ENCODE measurements at regions not wholly inside any gene's neighbourhood (a gene's known extent, or its start where the extent isn't known, plus 50 kb on each side); places are given as distances from the start of the nearest gene placed in this dataset.

GRCh38 chr1:2874607-2875480 is 73.4 kb upstream of the TTC34 start:
- Histone ChIP-seq H3K14ac (ENCODE audit: insufficient read length) (no peak overlapping the region), H2BK12ac (ENCODE audit: low read depth, low read length) (no peak overlapping the region), H3K4me3 (ENCODE audit: extremely low read depth in 1 of 4, insufficient read depth in 2 of 4, low read depth in 3 of 4, low read length in 4 of 4) (no peak overlapping the region), H4K8ac (ENCODE audit: extremely low read depth, insufficient read depth, low read length) (no peak overlapping the region), H3K79me1 (ENCODE audit: low read depth, low read length) (no peaks in the 10 kb centered on the region), H3K18ac (ENCODE audit: extremely low read depth, low read length) (no peak overlapping the region), H2BK120ac (replicated peaks; ENCODE audit: low read depth, low read length) (no peak overlapping the region), H2BK20ac (ENCODE audit: low read length) (no peak overlapping the region), H3K4me2 (ENCODE audit: insufficient read depth in 1 of 2, low read depth in 2 of 2, low read length in 2 of 2) (no peak overlapping the region), H3K4me1 (replicated peaks in 1 of 4; ENCODE audit: control insufficient read depth in 3 of 4, insufficient read depth in 4 of 4, low read length in 3 of 4) (no peaks in the 10 kb centered on the region), H3K23ac (ENCODE audit: insufficient read length) (no peak overlapping the region), H4K91ac (replicated peaks; ENCODE audit: insufficient read length, low read length) (no peak overlapping the region), H2BK15ac (ENCODE audit: low read length) (no peak overlapping the region), H3K4ac (replicated peaks; ENCODE audit: insufficient read length, low read depth, low read length) (no peak overlapping the region), H3K9me3 (ENCODE audit: insufficient read depth in 2 of 2, low read depth in 1 of 2, low read length in 1 of 2) (peaks cover 78 to 96% of the 10 kb centered on the region in 2 experiments), H3K56ac (replicated peaks; ENCODE audit: insufficient read length, low read depth, low read length) (no peak overlapping the region), H3K9ac (replicated peaks in 1 of 4; ENCODE audit: extremely low read depth in 1 of 4, low read depth in 3 of 4, low read length in 3 of 4) (no peak overlapping the region), H3K27ac (ENCODE audit: low read depth, low read length) (no peak overlapping the region), H4K20me1 (replicated peaks in 1 of 2; ENCODE audit: control insufficient read depth in 1 of 2, insufficient read depth in 2 of 2, low read length in 2 of 2) (no peaks in the 10 kb centered on the region), H3K23me2 (ENCODE audit: low read depth, low read length) (no peaks in the 10 kb centered on the region), H3K36me3 (ENCODE audit: control insufficient read depth in 2 of 4, insufficient read depth in 4 of 4, low read length in 3 of 4) (no peaks in the 10 kb centered on the region), H2AK5ac (ENCODE audit: low read depth, low read length) (no peak overlapping the region), H2AFZ (ENCODE audit: low read length) (no peak overlapping the region), H2BK5ac (ENCODE audit: low read depth, low read length) (no peak overlapping the region), H4K5ac (ENCODE audit: insufficient read length, low read depth, low read length) (no peak overlapping the region), H3K27me3 (replicated peaks in 1 of 4; ENCODE audit: control insufficient read depth in 3 of 4, extremely low read depth in 1 of 4, insufficient read depth in 3 of 4, low read length in 3 of 4) (no peaks in the 10 kb centered on the region), H3K79me2 (ENCODE audit: control insufficient read depth in 1 of 2, insufficient read depth in 2 of 2, low read length in 2 of 2) (no peaks in the 10 kb centered on the region)
- ChIA-PET POLR2A (ENCODE audit: partially characterized antibody) (no interaction called here), CTCF (ENCODE audit: partially characterized antibody) (no interaction called here)
- FAIRE-seq (no peak), DNase-seq (ENCODE audit: low read depth in 1 of 2, low spot score in 2 of 2) (no peak)
- 91% methylated on average over 19 of the region's 30 CpGs; no CpG with 5 or more reads in 1 of the 2 experiments for WGBS, 2 experiments (ENCODE audit: extremely low coverage in 1 of 2, insufficient coverage in 1 of 2, insufficient read length in 1 of 2, insufficient replicate concordance in 2 of 2, low coverage in 1 of 2, low lambda C conversion rate in 2 of 2, missing lambda C conversion rate in 1 of 2)
- TF ChIP-seq ASH2L (IDR thresholded peaks at IDR 0.05; ENCODE audit: low read length) (no peak), JUN (IDR thresholded peaks at IDR 0.05; ENCODE audit: low read depth, low read length) (no peak), BRCA1 (IDR thresholded peaks at IDR 0.05; ENCODE audit: low read depth, low read length) (no peak), TEAD4 (IDR thresholded peaks at IDR 0.05; ENCODE audit: low read depth, low read length) (no peak), KDM4A (IDR thresholded peaks at IDR 0.05; ENCODE audit: low read depth, low read length, severe bottlenecking) (no peak), CHD1 (IDR thresholded peaks at IDR 0.05; ENCODE audit: low read depth, low read length) (no peak), EZH2 (IDR thresholded peaks at IDR 0.05; ENCODE audit: low read depth, low read length, severe bottlenecking) (no peak), SP4 (IDR thresholded peaks at IDR 0.05; ENCODE audit: low read length) (no peak), USF2 (IDR thresholded peaks at IDR 0.05; ENCODE audit: low read length) (no peak), FOSL1 (IDR thresholded peaks at IDR 0.05; ENCODE audit: insufficient read depth, low read depth, low read length) (no peak)
- TF ChIP-seq, protein P1, sequence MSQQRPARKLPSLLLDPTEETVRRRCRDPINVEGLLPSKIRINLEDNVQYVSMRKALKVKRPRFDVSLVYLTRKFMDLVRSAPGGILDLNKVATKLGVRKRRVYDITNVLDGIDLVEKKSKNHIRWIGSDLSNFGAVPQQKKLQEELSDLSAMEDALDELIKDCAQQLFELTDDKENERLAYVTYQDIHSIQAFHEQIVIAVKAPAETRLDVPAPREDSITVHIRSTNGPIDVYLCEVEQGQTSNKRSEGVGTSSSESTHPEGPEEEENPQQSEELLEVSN (IDR thresholded peaks at IDR 0.05) = no peak
